ENCODE measurements at regions not wholly inside any gene's neighbourhood (a gene's known extent, or its start where the extent isn't known, plus 50 kb on each side); places are given as distances from the start of the nearest gene placed in this dataset.

GRCh38 chr21:43272591-43272990 lies 103.8 kb downstream of the CRYAA start:
- TF ChIP-seq CTCF (IDR thresholded peaks at IDR 0.05; ENCODE audit: control extremely low read depth in 1 of 3, insufficient read depth in 1 of 3, low read depth in 1 of 3, low read length in 3 of 3) (no peak), EZH2 (IDR thresholded peaks at IDR 0.05; ENCODE audit: low read depth, low read length, severe bottlenecking) (no peak), POU5F1 (IDR thresholded peaks at IDR 0.05; ENCODE audit: low read depth, low read length) (no peak), ZNF274 (IDR thresholded peaks at IDR 0.05; ENCODE audit: borderline replicate concordance, extremely low read depth, low read length) (no peak)

Data from H1 (cell line).